ENCODE measurements at regions not wholly inside any gene's neighbourhood (a gene's known extent, or its start where the extent isn't known, plus 50 kb on each side); places are given as distances from the start of the nearest gene placed in this dataset.

- DNase-seq, result no peak
These were observed 1020.1 kb downstream of the TBC1D22A start for GRCh38 chr22:47782328-47783075.

GRCh38 chr22:47781427-47782111, 1019.1 kb downstream of the TBC1D22A start:
- DNase-seq, result no peak

- no peak for DNase-seq
These were observed 1018.6 kb downstream of the TBC1D22A start for GRCh38 chr22:47781024-47781423.

- DNase-seq, result no peak
These were observed 1017.9 kb downstream of the TBC1D22A start for GRCh38 chr22:47780281-47780875.

- DNase-seq, result no peak
These were observed 1017.0 kb downstream of the TBC1D22A start for GRCh38 chr22:47779474-47779873.

- DNase-seq, result no peak
These were observed 1015.8 kb downstream of the TBC1D22A start for GRCh38 chr22:47778160-47778658.

GRCh38 chr22:47777426-47777825, 1015.0 kb downstream of the TBC1D22A start:
- DNase-seq, result no peak

- DNase-seq, result no peak
These were observed 1013.9 kb downstream of the TBC1D22A start for GRCh38 chr22:47776329-47776728.

GRCh38 chr22:47775686-47776085, 1013.2 kb downstream of the TBC1D22A start:
- DNase-seq, result no peak

GRCh38 chr22:47775191-47775590, 1012.7 kb downstream of the TBC1D22A start:
- DNase-seq, result no peak

- no peak for DNase-seq
These were observed 1011.2 kb downstream of the TBC1D22A start for GRCh38 chr22:47773635-47774034.

- DNase-seq, result no peak
These were observed 1010.4 kb downstream of the TBC1D22A start for GRCh38 chr22:47772864-47773263.

- DNase-seq, result no peak
These were observed 1007.2 kb downstream of the TBC1D22A start for GRCh38 chr22:47769652-47770051.

GRCh38 chr22:47768027-47768426, 1005.6 kb downstream of the TBC1D22A start:
- no peak for DNase-seq

GRCh38 chr22:47767403-47767802, 1005.0 kb downstream of the TBC1D22A start:
- no peak for DNase-seq

- DNase-seq, result no peak
These were observed 1003.3 kb downstream of the TBC1D22A start for GRCh38 chr22:47765757-47766156.

- DNase-seq, result no peak
These were observed 999.7 kb downstream of the TBC1D22A start for GRCh38 chr22:47762141-47762540.

- DNase-seq, result no peak
These were observed 997.5 kb downstream of the TBC1D22A start for GRCh38 chr22:47759909-47760308.

- DNase-seq, result no peak
These were observed 995.3 kb downstream of the TBC1D22A start for GRCh38 chr22:47757741-47758140.

- no peak for DNase-seq
These were observed 987.6 kb downstream of the TBC1D22A start for GRCh38 chr22:47750086-47750485.

- DNase-seq, result peak; percentile 57
These were observed 986.5 kb downstream of the TBC1D22A start for GRCh38 chr22:47748957-47749356.

GRCh38 chr22:47748271-47748670, 985.8 kb downstream of the TBC1D22A start:
- DNase-seq, result peak; percentile 81

GRCh38 chr22:47740109-47740805, 977.8 kb downstream of the TBC1D22A start:
- no peak for DNase-seq

Data from NCI-H2171 (cell line).